GM20000 (cell line): ENCODE measurements at regions not wholly inside any gene's neighbourhood (a gene's known extent, or its start where the extent isn't known, plus 50 kb on each side); places are given as distances from the start of the nearest gene placed in this dataset.

ENCODE experiments used
- DNase-seq: peaks from one replicate; pipeline ENCODE4 v3.0.0; 2012; ENCODE audit warnings: low spot score
- TF ChIP-seq, protein P1 (sequence below): IDR thresholded peaks from 2 replicates; pipeline ENCODE4 v1.5.1; 2012; ENCODE audit warnings: mild to moderate bottlenecking, control low read depth; ENCODE audit errors: extremely low read depth, missing control alignments

DNA sequence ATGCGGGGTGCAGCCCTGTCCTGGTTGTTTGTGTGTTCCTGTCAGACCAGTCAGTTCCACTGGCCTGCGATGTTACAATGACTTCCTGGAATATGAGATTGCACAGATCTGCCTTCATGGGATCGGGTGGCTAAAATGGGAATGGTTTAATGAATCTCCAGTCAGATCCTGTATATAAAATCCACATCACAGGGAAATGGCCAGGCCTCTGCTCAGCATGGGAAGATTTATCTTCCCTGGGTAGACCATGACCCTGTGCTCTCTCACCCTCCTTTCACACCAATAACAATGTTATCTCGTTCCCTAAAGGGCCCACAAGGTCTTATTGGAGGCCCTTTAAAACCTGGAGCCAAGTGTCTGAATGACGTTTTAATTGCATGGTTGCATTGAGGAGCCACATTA is 307.4 kb downstream of the RAB28 start:
- TF ChIP-seq, protein P1, sequence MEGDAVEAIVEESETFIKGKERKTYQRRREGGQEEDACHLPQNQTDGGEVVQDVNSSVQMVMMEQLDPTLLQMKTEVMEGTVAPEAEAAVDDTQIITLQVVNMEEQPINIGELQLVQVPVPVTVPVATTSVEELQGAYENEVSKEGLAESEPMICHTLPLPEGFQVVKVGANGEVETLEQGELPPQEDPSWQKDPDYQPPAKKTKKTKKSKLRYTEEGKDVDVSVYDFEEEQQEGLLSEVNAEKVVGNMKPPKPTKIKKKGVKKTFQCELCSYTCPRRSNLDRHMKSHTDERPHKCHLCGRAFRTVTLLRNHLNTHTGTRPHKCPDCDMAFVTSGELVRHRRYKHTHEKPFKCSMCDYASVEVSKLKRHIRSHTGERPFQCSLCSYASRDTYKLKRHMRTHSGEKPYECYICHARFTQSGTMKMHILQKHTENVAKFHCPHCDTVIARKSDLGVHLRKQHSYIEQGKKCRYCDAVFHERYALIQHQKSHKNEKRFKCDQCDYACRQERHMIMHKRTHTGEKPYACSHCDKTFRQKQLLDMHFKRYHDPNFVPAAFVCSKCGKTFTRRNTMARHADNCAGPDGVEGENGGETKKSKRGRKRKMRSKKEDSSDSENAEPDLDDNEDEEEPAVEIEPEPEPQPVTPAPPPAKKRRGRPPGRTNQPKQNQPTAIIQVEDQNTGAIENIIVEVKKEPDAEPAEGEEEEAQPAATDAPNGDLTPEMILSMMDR = no peak

DNA sequence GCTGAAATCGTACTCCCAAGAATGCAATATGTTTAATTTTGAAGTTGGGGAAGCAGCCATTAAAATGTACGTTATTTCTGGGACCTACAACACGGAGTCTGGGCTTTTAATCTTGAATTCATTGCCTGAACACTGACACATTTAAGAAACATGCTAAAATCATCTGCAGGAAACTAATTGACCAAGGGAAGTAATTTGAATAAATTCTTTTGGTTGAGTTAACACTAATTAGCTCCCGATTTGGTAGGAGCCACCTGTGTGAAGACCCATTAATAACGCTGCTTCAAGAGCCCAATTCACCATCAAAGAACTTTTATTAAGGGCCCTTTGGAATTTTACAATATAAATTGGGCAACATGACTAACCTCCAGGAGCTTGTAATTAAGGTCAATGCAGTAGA is 309.2 kb downstream of the RAB28 start:
- DNase-seq = no peak
- TF ChIP-seq, protein P1 = no peak

More for the DNA sequence above, 307.4 kb downstream of the RAB28 start:
- no peak for DNase-seq

DNA sequence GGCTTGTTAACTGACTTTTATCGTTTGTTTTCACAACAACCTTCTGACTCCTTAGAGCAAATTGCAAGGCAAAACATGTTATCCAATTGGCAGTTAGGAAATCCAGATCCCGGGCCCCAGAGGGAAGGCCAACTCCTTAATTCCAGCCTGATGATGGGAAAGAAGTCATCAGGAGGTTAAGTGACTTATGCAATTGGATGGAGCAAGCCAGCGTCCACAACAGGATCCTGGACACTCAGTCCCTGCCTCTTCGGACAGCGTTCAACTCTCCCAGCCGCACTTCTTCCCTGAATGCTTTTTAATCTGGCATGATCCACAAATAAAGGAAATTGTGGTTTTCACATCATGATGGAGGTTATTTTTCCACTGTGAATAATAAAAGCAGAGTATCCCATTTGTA is 310.1 kb downstream of the RAB28 start:
- DNase-seq = no peak
- TF ChIP-seq, protein P1 = no peak

DNA sequence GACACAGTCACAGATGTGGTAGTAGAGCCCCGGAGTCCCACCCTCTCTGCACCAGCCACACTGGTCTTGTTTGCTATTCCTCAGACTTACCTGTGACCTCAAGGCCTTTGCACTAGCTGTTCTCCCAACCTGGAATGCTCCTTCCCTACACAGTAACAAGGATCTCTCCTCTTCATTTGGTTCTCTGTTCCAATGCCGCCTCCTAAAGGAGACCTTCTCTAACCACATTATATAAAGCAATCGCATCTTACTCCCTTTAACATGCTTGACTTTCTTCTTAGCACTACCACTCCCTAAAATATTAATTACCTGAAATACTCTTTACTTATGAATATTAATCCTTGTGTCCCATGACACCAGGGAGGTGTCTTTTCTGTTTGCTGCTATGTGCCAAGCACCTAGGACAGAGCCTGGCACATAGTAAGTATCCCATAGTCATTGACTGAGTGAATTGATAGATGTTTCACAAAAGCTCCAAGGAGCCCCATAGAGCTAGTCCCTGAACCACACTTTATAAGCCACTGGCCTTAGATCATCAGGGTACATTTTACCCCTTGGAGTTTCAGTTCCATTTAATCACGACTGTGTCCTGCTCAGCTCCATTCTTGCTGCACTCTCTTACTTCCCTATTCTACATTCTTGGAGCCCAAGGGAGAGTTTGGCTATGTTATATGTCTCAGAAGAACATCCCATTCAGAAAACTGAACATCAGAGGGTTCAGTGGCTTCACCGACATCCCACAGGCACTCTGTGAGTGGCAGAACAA is 312.7 kb downstream of the RAB28 start:
- DNase-seq = no peak
- TF ChIP-seq, protein P1 = no peak

DNA sequence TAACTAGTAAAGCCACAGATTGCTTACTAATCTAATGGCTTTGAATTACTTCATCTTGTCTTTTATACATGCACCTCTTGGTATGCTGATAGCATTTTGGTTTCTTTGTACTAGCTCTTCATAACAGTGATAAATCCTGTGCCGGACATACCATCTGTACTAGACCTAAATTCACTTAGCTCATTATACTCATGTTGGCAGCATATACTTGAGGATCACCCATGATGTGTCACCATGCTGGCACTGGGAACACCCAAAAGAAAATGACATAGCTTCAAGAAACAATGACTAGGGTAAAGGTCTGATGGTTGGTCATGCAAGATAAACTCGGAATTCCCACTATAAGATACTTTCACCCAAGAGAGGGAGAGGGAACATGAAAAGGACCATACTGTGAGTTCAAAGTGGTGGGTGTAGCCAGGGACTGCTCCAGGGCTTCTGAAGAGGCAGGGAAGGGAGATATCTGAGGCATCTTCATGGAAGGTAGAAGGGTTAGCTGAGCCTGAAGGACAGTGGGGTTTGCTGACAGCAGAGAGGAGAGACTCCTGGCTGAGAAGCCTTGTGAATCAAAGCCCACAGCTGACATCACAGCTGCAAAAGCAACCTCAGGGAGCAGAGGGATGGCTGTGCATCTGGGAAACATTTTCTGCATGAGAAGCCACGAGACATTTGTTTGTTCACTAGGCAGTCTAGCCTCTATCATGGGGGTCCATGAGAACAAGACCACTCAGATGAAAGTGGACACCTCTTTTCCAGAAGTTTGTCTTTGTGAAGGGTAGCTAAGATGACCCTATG is 314.2 kb downstream of the RAB28 start:
- DNase-seq = no peak
- TF ChIP-seq, protein P1 = no peak

DNA sequence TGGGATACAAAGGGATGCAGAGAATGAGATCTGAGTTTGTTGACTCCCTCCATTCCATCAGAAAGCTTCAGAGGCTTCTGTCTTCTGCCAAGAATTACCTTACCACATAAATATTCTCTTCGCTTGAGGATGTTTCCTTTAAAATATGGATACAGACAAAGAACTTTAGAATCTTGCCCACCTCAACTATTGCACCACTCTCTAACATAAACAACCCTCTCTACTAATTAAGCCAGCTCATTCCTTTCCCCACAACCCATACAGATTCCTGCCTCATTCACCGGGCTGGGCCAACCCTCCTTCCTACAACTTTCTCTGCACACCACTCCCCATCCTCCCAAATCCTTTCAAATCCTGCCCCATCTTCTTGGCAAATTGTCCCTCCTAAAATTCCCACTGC is 315.8 kb downstream of the RAB28 start:
- no peak for DNase-seq

More for the DNA sequence above, 315.8 kb downstream of the RAB28 start:
- TF ChIP-seq, protein P1 = no peak
